ENCODE measurements at regions not wholly inside any gene's neighbourhood (a gene's known extent, or its start where the extent isn't known, plus 50 kb on each side); places are given as distances from the start of the nearest gene placed in this dataset.

- TF ChIP-seq CTCF (IDR thresholded peaks at IDR 0.05): no peak
These were observed 273.4 kb downstream of the ARRDC4 start for GRCh38 chr15:98233873-98234272.

- no peak for TF ChIP-seq CTCF (IDR thresholded peaks at IDR 0.05)
These were observed 279.8 kb downstream of the ARRDC4 start for GRCh38 chr15:98240303-98240702.

- TF ChIP-seq CTCF (IDR thresholded peaks at IDR 0.05): no peak
These were observed 280.6 kb downstream of the ARRDC4 start for GRCh38 chr15:98241032-98241554.

GRCh38 chr15:98257290-98257689 lies 296.8 kb downstream of the ARRDC4 start:
- TF ChIP-seq CTCF (IDR thresholded peaks at IDR 0.05): no peak

- TF ChIP-seq CTCF (IDR thresholded peaks at IDR 0.05): no peak
These were observed 303.3 kb downstream of the ARRDC4 start for GRCh38 chr15:98263787-98264186.

GRCh38 chr15:98266295-98266694 lies 305.8 kb downstream of the ARRDC4 start:
- no peak for TF ChIP-seq CTCF (IDR thresholded peaks at IDR 0.05)

GRCh38 chr15:98268163-98268562 lies 307.7 kb downstream of the ARRDC4 start:
- TF ChIP-seq CTCF (IDR thresholded peaks at IDR 0.05): no peak

- no peak for TF ChIP-seq CTCF (IDR thresholded peaks at IDR 0.05)
These were observed 312.1 kb downstream of the ARRDC4 start for GRCh38 chr15:98272625-98273024.
